T-helper 2 cell treated with Interferon-gamma antibody and Interleukin-4, amounts not matched to agents 100 ng/mL and 5 ng/mL, for 36 hours (primary cell): ENCODE measurements at regions not wholly inside any gene's neighbourhood (a gene's known extent, or its start where the extent isn't known, plus 50 kb on each side); places are given as distances from the start of the nearest gene placed in this dataset.
"Not testable (repeated sequence)": the region's sequence is repeated elsewhere in the genome, so short reads cannot be mapped to it uniquely, and the experiment has no call there.

Source experiments
- intact Hi-C: fragments of 100-400 bp; cut with micrococcal nuclease; formaldehyde crosslinking; loops from one replicate; pipeline ENCODE4 v1.15.1; 2023

DNA sequence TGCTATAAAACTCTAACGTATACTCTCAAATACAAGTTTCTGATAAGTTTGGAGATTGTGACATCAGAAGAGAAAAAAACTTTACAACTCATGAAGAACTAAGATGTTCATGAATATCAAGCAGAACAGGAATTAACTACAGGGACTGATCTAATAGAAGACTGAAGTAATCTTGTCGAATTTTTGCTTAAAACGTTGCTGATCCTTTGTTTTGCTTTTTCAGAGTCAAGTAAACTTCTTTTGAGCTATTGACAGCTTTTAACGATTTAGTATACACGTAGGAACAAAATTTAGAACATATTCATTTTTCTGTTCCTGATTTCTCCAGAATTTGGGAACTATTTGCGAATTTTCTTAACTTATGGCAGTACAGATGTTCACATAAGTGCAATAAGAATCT lies 610.2 kb downstream of the SI start:
- intact Hi-C loops = no loop called here

- intact Hi-C loops = no loop called here
Observed at GRCh38 chr3:164467007-164467406, 611.3 kb downstream of the SI start.

GRCh38 chr3:164465172-164465571 lies 613.1 kb downstream of the SI start:
- intact Hi-C loops = no loop called here

DNA sequence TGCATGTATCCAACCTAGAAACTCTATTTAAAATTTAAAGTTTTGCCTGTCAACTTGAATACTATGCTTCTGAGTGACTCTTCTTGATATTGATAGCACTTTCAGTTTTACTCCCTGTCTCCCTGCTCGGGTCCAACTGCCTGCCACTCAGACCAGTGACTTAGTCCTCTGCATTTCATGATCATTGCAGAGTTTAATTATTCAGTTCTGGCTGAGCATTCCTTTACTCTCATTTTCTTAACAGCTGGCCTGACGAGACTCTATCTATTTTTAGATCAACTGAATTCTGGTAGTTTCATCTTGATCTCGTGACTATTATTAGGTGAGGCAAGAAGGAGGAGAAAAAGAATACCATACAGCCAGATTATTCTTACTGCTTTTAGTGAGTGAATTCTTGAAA lies 617.4 kb downstream of the SI start:
- intact Hi-C loops = no loop called here

- intact Hi-C loops = no loop called here
Observed at GRCh38 chr3:164459521-164460151, 618.7 kb downstream of the SI start.

DNA sequence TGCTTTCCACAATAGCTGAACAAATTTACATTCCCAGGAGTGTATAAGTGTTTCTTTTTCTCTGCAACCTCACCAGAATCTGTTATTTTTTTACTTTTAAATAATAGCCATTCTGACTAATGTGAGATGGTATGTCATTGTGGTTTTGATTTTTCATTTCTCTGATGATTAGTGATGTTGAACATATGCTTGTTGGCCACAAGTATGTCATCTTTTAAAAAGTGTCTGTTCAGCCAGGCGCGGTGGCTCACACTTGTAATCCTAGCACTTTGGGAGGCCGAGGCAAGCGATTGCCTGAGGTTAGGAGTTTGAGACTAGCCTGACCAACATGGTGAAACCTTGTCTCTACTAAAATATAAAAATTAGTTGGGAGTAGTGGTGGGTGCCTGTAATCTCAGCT lies 619.3 kb downstream of the SI start:
- intact Hi-C loops = no loop called here

DNA sequence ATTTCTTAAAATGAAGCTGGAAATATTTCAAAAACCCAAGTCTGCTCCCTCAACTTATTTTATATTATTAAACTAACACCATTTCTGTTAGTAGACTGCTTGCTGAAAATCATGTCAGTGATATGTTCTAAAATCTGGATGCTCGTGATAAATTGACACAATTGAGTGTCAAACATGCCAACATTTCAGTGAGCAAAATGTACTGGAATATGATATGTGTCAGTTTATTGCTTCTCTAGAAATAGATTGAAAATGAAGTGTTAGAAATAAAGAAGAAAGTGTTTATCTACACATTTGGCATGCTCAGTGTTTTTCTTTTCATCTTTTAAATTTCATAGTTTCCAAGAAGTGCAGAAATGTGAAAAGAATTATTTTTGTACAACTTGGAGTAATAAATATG lies 624.6 kb downstream of the SI start:
- intact Hi-C loops = no loop called here

DNA sequence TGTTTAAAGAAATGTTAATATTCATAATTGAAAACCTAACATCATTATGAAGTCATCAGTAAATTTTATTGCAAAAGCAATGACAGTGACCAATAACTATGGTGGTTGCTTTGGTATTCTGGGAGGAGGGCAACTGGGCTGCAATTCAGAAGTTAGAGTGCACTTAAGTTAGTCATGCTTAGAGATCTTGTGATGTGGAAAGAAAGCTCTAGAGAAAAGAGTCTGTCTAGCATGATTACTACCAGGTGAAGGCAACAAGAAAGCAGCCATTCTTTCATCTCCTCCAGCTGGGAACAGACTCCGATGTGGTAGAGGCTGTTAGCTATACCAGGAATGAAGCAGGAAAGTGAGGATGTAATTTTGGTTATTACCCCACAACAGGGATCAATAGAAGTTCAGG lies 625.6 kb downstream of the SI start:
- intact Hi-C loops = no loop called here

DNA sequence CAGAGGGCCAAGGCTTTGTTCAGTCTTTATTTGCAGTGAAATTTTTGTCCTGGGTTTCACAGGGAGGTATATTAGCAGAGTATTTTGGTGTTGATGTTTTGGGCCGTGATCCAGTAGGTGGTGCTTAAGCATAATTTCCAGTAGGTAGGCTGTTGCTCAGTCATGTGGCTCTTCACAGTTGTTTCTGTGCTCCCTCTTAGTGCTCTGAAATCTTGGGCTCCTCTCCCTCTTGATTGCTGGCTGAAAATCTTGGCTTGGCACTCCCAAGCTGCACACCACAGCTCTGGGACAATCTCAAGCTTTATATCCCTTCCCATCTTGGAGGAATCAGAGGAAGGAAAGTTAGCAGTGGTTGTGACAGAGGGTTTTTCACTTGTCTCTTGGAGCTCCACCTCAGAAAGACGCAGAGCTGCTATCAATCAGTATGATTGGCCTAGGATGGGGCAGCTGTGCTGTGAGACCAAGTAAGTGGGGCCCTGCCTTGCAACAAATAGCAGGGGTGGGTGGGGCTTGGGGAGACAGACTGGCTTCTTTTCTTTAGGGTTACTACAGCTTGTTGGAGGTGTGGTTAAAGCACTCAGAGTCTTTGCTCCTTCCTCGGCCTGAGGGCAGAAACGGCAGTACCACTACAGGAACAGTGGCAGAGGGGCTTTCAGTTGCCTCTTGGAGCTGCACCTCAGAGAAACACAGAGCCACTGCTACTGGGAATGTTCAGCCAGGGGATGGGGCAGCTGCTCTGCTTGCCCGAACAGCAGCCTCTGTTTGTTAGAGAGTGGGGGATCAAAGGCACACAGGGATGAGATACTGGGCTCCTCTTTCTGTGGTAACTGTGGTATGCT lies 627.0 kb downstream of the SI start:
- intact Hi-C loops = no loop called here

GRCh38 chr3:164450276-164450905 lies 627.9 kb downstream of the SI start:
- intact Hi-C loops = no loop called here

- intact Hi-C loops = no loop called here
Observed at GRCh38 chr3:164419220-164419619, 659.1 kb downstream of the SI start.

- intact Hi-C loops = no loop called here
Observed at GRCh38 chr3:164418414-164418813, 659.9 kb downstream of the SI start.

DNA sequence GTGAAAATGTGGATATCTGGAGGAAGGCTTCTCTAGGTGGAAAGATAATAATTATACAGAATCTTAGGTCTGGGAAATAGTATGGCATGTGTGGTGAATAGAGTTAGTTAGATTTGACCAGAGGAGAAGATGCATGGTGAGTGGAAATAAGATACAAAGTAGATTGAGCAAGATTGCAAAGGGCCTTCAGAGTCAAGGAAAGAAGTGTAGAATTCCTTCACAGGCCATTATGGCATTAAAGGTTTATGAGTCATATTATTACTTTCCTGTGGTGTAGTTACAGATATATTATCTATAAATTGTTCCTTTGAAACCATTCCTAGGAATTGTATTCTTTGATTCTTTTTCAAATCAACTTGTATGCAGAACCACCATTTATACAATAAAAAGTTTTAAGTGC lies 660.3 kb downstream of the SI start:
- intact Hi-C loops = no loop called here

DNA sequence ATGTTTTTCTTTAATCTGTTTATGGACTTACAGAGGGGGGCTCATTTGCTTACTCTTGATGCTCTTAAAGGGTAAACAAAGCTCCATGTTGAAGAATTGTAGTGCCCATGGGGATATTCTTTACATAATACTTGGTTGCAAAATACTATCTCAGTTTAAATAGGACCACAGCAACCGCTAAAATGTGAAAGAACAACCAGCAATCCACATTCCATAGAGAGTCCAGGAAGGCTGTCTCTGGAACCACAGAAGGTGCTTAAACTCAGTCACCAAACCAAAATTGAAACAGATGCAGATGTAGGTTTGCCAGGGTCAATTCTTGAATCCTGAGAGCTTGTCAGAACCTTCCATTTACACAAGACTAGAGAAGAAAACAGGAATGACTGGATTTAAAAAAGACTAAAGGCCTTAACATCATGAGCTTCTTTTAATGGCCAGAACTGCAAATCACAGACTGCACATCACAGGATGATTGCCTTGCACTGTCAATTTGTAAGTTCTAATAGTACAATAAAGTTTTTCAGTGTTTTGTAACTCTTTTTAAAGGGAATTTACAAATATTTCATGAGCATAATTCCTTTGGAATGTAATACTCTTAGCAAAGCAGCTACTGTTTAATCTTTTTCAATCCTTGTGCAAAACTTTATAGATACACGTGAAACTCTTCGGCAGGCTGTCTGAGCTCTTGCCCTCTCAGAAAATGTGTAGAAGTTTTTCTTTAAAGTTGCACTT lies 661.6 kb downstream of the SI start:
- intact Hi-C loops = no loop called here

- intact Hi-C loops = no loop called here
Observed at GRCh38 chr3:164408326-164408725, 670.0 kb downstream of the SI start.

DNA sequence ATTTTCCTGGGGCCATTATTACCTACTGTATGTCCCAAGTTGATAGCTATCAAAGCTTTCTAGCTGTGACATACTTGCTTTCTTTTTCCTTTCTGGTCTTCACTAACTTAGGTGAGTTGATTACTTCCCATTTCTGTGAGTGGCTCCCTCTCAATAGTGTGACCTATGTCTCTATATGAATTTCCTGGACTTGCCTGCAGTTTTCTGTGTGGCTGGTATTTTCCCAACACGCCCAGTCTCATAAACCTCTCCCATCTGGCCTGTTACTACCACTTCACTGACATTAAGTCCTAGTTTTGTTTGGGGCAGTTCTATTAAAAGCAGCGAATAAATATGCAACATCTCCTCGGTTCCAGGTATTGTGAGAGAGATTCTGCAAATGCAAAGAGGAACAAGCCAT lies 671.2 kb downstream of the SI start:
- intact Hi-C loops = no loop called here

GRCh38 chr3:164406281-164406680 lies 672.0 kb downstream of the SI start:
- intact Hi-C loops = no loop called here

GRCh38 chr3:164401923-164402322 lies 676.4 kb downstream of the SI start:
- intact Hi-C loops = no loop called here

- intact Hi-C loops = not testable (repeated sequence)
Observed at GRCh38 chr3:164401440-164401839, 676.9 kb downstream of the SI start.

- intact Hi-C loops = no loop called here
Observed at GRCh38 chr3:164397462-164397861, 680.8 kb downstream of the SI start.

- intact Hi-C loops = no loop called here
Observed at GRCh38 chr3:164393171-164393570, 685.1 kb downstream of the SI start.

DNA sequence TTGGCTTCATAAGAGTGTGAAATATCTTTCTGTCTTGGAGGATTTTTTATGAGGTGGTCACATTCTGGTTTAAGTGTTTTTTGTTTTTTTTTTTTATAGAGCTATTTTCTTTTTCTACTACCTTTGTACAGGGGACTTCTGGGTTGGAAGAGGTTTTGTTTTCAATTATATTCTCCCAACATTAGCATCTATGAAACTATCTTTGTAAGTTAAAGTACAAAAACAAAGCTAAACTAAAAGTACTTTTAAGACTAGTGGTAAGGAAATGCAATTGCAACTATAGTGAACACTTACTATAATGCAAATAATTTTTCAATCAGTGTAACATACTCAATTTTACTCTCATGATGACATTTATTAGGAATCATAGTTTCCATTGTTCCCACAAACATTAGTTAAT lies 688.2 kb downstream of the SI start:
- intact Hi-C loops = no loop called here
